Vagina (tissue), 2 donors: ENCODE measurements at regions not wholly inside any gene's neighbourhood (a gene's known extent, or its start where the extent isn't known, plus 50 kb on each side); places are given as distances from the start of the nearest gene placed in this dataset. TPM values are rescaled to one million over a fixed set of nuclear protein-coding genes. Genes with fewer than 3 reads are reported as not detected.

Experiments used
- DNase-seq, 2 donors: peaks; one replicate each; pipeline ENCODE4 v3.0.0-alpha.2; 2017; ENCODE audit errors: extremely low spot score in 2 of 2
- H3K27ac ChIP-seq: fragments of 200-600 bp; sonication (generic); one replicate; pipeline ENCODE4 v1.5.1; 2019
- H3K27me3 ChIP-seq: fragments of 200-600 bp; sonication (generic); one replicate; pipeline ENCODE4 v1.5.1; 2019
- H3K36me3 ChIP-seq, 2 donors: fragments of 200-600 bp; sonication (generic); one replicate each; pipeline ENCODE4 v1.5.1; 2017 to 2019
- H3K4me1 ChIP-seq: fragments of 200-600 bp; sonication (generic); one replicate; pipeline ENCODE4 v1.5.1; 2019
- H3K4me3 ChIP-seq, 2 donors: fragments of 200-600 bp; sonication (generic); 1 replicate in 1 of 2; 2 replicates in 1 of 2; pipeline ENCODE4 v1.5.1; 2016 to 2019
- H3K9me3 ChIP-seq: fragments of 200-600 bp; sonication (generic); one replicate; pipeline ENCODE4 v1.5.1; 2019
- POLR2A ChIP-seq, 2 donors: fragments of 450-650 bp; IDR thresholded peaks; one replicate each; pipeline ENCODE4 v1.6.1; 2017; ENCODE audit warnings: antibody characterized with exemption in 2 of 2, mild to moderate bottlenecking in 2 of 2, moderate library complexity in 2 of 2
- POLR2AphosphoS5 ChIP-seq, 2 donors: sonication (generic); formaldehyde crosslinking; IDR thresholded peaks; one replicate each; pipeline ENCODE4 v1.9.0; 2017; ENCODE audit warnings: antibody characterized with exemption in 2 of 2, mild to moderate bottlenecking in 2 of 2, low read depth in 1 of 2; ENCODE audit not compliant: insufficient read depth in 1 of 2
- intact Hi-C: fragments of 100-400 bp; cut with DNase I; formaldehyde crosslinking; loops from one replicate; pipeline ENCODE4 v1.15.1; 2023
- small RNA-seq: library from RNA; depleted of rRNA; stranded (forward); fragments of <200 nt; gene quantifications from one replicate; pipeline ENCODE3, GENCODE V24; 2016
- TF ChIP-seq, protein P1 (sequence below), 3 experiments: fragments of 450-650 bp in 2 of 3; fragments of 200-600 bp in 1 of 3; sonication (generic) in 1 of 3; IDR thresholded peaks; one replicate each; pipeline ENCODE4 v1.5.1; 2017 to 2019; ENCODE audit warnings: antibody characterized with exemption in 3 of 3, mild to moderate bottlenecking in 2 of 3, moderate library complexity in 2 of 3

DNA sequence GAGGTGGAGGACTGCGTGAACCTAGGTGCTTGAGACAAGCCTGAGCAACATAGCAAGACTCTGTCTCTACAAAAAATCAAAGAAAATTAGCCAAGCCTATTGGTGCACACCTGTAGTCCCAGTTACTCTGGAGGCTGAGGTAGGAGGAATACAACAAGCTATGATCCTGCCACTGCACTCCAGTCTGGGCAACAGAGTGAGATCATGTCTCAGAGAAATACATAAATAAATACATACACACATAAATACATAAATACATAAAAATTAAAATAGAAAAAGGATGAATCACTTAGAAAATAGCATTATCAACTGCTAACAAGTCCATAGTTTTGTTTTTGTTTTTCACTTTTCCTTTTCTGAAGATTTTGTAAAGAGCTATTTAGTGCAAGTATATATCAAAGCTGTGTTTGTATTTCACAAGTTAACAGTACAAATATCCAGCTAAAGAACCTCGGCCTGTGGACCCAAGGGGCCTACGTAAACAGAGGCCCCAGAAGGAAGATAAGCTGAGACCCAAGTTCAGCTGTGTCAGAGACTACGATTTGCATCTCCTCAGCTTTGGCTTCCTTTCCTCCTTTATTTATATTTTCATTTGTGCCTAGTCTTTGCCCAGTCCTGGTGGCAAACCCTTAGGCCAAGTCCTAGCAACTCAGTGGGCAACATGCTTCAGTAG is 67.1 kb upstream of the ROBO2 start:
- intact Hi-C loops = no loop called here

DNA sequence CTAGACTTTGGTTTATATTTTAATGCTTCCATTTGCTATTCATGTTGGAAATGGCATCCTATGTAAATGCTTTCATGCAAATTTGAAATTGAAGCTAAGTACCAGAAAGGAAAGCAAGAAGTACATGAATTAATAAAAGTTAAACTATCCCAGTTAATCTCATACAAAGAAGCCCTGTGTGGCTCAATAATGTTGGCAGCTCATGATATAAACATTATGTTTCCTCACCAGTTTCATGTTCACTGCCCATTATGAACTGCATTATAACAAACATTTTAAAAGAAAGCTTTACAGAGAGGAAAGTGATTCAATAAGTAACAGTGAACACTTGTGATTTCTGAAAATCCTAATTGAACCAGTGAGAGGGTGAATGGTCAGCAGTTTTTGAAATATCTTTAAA is 62.9 kb upstream of the ROBO2 start:
- intact Hi-C loops = no loop called here
- no peaks in the 10 kb centered on the region for H3K4me1 ChIP-seq
- no peak overlapping the region for H3K4me3 ChIP-seq
- H3K27me3 ChIP-seq = no peaks in the 10 kb centered on the region
- H3K27ac ChIP-seq = no peak overlapping the region
- no peaks in the 10 kb centered on the region for H3K36me3 ChIP-seq
- TF ChIP-seq, protein P1, sequence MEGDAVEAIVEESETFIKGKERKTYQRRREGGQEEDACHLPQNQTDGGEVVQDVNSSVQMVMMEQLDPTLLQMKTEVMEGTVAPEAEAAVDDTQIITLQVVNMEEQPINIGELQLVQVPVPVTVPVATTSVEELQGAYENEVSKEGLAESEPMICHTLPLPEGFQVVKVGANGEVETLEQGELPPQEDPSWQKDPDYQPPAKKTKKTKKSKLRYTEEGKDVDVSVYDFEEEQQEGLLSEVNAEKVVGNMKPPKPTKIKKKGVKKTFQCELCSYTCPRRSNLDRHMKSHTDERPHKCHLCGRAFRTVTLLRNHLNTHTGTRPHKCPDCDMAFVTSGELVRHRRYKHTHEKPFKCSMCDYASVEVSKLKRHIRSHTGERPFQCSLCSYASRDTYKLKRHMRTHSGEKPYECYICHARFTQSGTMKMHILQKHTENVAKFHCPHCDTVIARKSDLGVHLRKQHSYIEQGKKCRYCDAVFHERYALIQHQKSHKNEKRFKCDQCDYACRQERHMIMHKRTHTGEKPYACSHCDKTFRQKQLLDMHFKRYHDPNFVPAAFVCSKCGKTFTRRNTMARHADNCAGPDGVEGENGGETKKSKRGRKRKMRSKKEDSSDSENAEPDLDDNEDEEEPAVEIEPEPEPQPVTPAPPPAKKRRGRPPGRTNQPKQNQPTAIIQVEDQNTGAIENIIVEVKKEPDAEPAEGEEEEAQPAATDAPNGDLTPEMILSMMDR (IDR thresholded peaks at IDR 0.05) = no peak
- TF ChIP-seq POLR2A (IDR thresholded peaks at IDR 0.05) (no peak), POLR2AphosphoS5 (IDR thresholded peaks at IDR 0.05; ENCODE audit: insufficient read depth in 1 of 2, low read depth in 1 of 2) (no peak)
- H3K9me3 ChIP-seq = no peaks in the 10 kb centered on the region
- no peak for DNase-seq

More for the DNA sequence above, 67.1 kb upstream of the ROBO2 start:
- TF ChIP-seq, protein P1 (IDR thresholded peaks at IDR 0.05) = no peak
- no peak for TF ChIP-seq POLR2A (IDR thresholded peaks at IDR 0.05)
- no peak for DNase-seq
- Histone ChIP-seq H3K4me1 (no peaks in the 10 kb centered on the region), H3K4me3 (no peak overlapping the region), H3K27me3 (no peaks in the 10 kb centered on the region), H3K9me3 (no peaks in the 10 kb centered on the region), H3K36me3 (no peaks in the 10 kb centered on the region), H3K27ac (no peak overlapping the region)

DNA sequence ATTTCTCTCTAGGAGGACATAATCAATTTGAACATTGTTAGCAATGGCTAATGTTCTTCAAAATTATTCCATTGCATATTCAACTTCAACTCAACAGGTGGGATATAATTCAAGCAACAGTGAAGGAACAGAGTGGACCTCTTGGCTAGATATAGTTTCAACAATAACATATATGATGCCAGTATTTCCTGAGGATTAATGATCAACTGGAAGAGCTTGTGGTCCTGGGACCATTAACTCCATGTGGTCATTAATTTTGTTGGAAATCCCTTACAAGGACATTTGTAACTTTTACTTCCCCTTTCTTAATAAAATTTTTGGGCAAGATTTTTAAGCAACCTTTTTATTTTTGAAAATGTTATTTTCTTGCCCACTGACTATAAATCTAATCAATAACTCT is 54.3 kb upstream of the ROBO2 start:
- Histone ChIP-seq H3K27me3 (no peaks in the 10 kb centered on the region), H3K36me3 (no peaks in the 10 kb centered on the region), H3K4me1 (no peaks in the 10 kb centered on the region), H3K27ac (no peak overlapping the region), H3K4me3 (no peak overlapping the region), H3K9me3 (no peaks in the 10 kb centered on the region)
- TF ChIP-seq, protein P1 (IDR thresholded peaks at IDR 0.05) = no peak
- TF ChIP-seq POLR2AphosphoS5 (IDR thresholded peaks at IDR 0.05; ENCODE audit: insufficient read depth in 1 of 2, low read depth in 1 of 2) (no peak), POLR2A (IDR thresholded peaks at IDR 0.05) (no peak)
- intact Hi-C loops = no loop called here
- no peak for DNase-seq

DNA sequence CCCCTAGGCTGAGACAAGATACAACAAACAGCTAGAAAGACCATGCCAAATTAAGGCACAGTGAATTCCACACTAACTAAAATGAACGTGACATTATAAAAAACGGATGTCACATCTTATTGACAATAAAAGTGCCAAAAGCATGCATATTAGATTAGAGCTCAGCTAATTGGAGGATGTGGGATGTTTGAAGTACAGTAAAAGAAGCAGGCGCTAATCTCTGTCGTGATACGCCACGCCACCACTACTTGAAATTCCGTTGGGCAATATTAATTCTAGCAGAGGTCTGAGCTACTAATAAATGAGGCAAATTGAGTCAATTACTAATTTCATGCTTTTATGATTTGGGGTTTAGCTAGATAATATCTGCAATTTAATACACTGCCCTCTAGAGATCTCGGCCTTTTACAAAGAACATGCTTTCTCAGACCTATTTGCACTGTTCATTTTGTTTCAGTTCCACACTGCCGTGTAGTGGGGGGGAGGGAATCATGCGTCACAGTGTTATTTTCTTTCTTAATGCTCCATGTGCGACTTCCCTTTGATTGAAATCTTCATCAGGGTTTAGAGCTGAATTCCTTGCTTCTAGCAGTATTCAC is 52.9 kb upstream of the ROBO2 start:
- H3K27me3 ChIP-seq = no peaks in the 10 kb centered on the region

More for the DNA sequence above, 52.9 kb upstream of the ROBO2 start:
- no peak for TF ChIP-seq POLR2AphosphoS5 (IDR thresholded peaks at IDR 0.05; ENCODE audit: insufficient read depth in 1 of 2, low read depth in 1 of 2)
- no peak for TF ChIP-seq POLR2A (IDR thresholded peaks at IDR 0.05)
- TF ChIP-seq, protein P1 (IDR thresholded peaks at IDR 0.05) = no peak
- intact Hi-C loops = no loop called here
- H3K4me1 ChIP-seq = no peaks in the 10 kb centered on the region
- H3K27ac ChIP-seq = no peak overlapping the region
- H3K9me3 ChIP-seq = no peaks in the 10 kb centered on the region
- H3K36me3 ChIP-seq = no peaks in the 10 kb centered on the region
- no peak overlapping the region for H3K4me3 ChIP-seq
- DNase-seq = no peak

Small RNA genes in the stretch of these regions (small RNA-seq; reads per million reads assigned to genes)
- not detected for gene RF00019
